ENCODE measurements at regions not wholly inside any gene's neighbourhood (a gene's known extent, or its start where the extent isn't known, plus 50 kb on each side); places are given as distances from the start of the nearest gene placed in this dataset.

- ATAC-seq (ENCODE audit: insufficient number of reproducible peaks, low FRiP score, low read depth) (no peak), DNase-seq (ENCODE audit: low spot score) (no peak)
- no peaks in the 10 kb centered on the region for H3K36me3 ChIP-seq
- no peaks in the 10 kb centered on the region for H3K27me3 ChIP-seq (replicated peaks; ENCODE audit: insufficient read depth)
- peak overlapping the region; percentile 37 to 80 for H3K27ac ChIP-seq
- TF ChIP-seq, protein P1, sequence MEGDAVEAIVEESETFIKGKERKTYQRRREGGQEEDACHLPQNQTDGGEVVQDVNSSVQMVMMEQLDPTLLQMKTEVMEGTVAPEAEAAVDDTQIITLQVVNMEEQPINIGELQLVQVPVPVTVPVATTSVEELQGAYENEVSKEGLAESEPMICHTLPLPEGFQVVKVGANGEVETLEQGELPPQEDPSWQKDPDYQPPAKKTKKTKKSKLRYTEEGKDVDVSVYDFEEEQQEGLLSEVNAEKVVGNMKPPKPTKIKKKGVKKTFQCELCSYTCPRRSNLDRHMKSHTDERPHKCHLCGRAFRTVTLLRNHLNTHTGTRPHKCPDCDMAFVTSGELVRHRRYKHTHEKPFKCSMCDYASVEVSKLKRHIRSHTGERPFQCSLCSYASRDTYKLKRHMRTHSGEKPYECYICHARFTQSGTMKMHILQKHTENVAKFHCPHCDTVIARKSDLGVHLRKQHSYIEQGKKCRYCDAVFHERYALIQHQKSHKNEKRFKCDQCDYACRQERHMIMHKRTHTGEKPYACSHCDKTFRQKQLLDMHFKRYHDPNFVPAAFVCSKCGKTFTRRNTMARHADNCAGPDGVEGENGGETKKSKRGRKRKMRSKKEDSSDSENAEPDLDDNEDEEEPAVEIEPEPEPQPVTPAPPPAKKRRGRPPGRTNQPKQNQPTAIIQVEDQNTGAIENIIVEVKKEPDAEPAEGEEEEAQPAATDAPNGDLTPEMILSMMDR (IDR thresholded peaks at IDR 0.05), result no peak
- no peaks in the 10 kb centered on the region for H3K9me3 ChIP-seq
- H3K4me3 ChIP-seq, result peak overlapping the region; percentile 87
- peaks cover 5 to 22% of the 10 kb centered on the region in 2 donors for H3K4me1 ChIP-seq (ENCODE audit: control insufficient read depth in 1 of 2, low read depth in 2 of 2)
Measured at GRCh38 chr6:21666853-21667681, 73.5 kb downstream of the SOX4 start.

DNA sequence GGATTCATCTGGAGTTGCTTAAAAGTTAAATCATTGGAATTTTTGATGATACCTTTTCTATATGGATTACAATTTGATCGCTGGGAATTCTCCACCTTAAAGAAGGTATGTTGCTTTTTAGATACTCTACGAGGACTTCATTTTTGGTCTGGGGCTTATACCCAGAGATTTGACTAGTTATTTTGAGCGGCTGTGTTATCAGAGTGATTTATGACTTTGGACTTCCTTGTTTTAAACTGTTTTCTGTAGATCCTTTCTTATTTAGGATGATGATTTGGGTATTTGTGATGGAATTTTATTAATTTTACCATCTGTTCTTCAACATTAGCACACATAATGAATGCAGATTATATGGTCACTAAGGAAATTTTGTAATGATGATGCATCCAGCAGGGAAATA lies 75.2 kb downstream of the SOX4 start:
- H3K4me3 ChIP-seq, result peak overlapping the region; percentile 87
- peaks cover 5 to 22% of the 10 kb centered on the region in 2 donors for H3K4me1 ChIP-seq (ENCODE audit: control insufficient read depth in 1 of 2, low read depth in 2 of 2)
- no peaks in the 10 kb centered on the region for H3K36me3 ChIP-seq
- TF ChIP-seq, protein P1 (IDR thresholded peaks at IDR 0.05), result no peak
- DNase-seq (ENCODE audit: low spot score) (no peak), ATAC-seq (ENCODE audit: insufficient number of reproducible peaks, low FRiP score, low read depth) (no peak)
- peak overlapping the region in 1 of 2 donors; percentile 80 for H3K27ac ChIP-seq
- H3K27me3 ChIP-seq (replicated peaks; ENCODE audit: insufficient read depth), result no peaks in the 10 kb centered on the region
- no peaks in the 10 kb centered on the region for H3K9me3 ChIP-seq

DNA sequence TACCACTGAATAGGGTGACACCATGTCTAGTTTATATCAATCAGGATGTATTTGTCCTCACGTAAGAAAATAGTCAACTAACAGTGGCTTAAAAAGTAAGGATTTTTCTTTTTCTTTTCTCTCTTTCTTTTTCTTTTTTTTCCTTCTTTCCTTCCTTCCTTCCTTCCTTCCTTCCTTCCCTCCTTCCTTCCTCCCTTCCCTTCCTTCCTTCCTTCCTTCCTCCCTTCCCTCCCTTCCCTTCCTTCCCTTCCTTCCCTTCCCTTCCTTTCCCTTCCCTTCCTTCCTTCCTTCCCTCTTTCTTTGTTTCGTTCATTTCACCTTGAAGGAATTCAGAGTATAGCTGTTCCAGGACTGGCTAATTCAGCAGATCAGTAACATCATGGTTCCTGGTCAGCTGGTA lies 83.2 kb downstream of the SOX4 start:
- Histone ChIP-seq H3K9me3 (no peaks in the 10 kb centered on the region), H3K36me3 (no peaks in the 10 kb centered on the region), H3K4me1 (ENCODE audit: control insufficient read depth in 1 of 2, low read depth in 2 of 2) (peaks cover 3 to 25% of the 10 kb centered on the region in 2 donors), H3K27ac (no peak overlapping the region), H3K27me3 (replicated peaks; ENCODE audit: insufficient read depth) (no peaks in the 10 kb centered on the region), H3K4me3 (no peak overlapping the region)
- no peak for ATAC-seq (ENCODE audit: insufficient number of reproducible peaks, low FRiP score, low read depth)
- TF ChIP-seq, protein P1 (IDR thresholded peaks at IDR 0.05), result no peak
- DNase-seq (ENCODE audit: low spot score), result no peak

GRCh38 chr6:21678990-21679389 lies 85.4 kb downstream of the SOX4 start:
- no peaks in the 10 kb centered on the region for H3K27me3 ChIP-seq (replicated peaks; ENCODE audit: insufficient read depth)
- no peaks in the 10 kb centered on the region for H3K9me3 ChIP-seq
- peaks cover 3 to 25% of the 10 kb centered on the region in 2 donors for H3K4me1 ChIP-seq (ENCODE audit: control insufficient read depth in 1 of 2, low read depth in 2 of 2)
- no peaks in the 10 kb centered on the region for H3K36me3 ChIP-seq
- TF ChIP-seq, protein P1 (IDR thresholded peaks at IDR 0.05), result no peak
- H3K4me3 ChIP-seq, result no peak overlapping the region
- DNase-seq (ENCODE audit: low spot score), result no peak
- no peak for ATAC-seq (ENCODE audit: insufficient number of reproducible peaks, low FRiP score, low read depth)
- H3K27ac ChIP-seq, result peak overlapping the region; percentile 79 to 90

GRCh38 chr6:21679761-21680265 lies 86.3 kb downstream of the SOX4 start:
- Histone ChIP-seq H3K36me3 (no peaks in the 10 kb centered on the region), H3K27ac (peak overlapping the region; percentile 79 to 90), H3K9me3 (no peaks in the 10 kb centered on the region), H3K27me3 (replicated peaks; ENCODE audit: insufficient read depth) (no peaks in the 10 kb centered on the region), H3K4me3 (peak overlapping the region; percentile 43), H3K4me1 (ENCODE audit: control insufficient read depth in 1 of 2, low read depth in 2 of 2) (peaks cover 3 to 30% of the 10 kb centered on the region in 2 donors)
- ATAC-seq (ENCODE audit: insufficient number of reproducible peaks, low FRiP score, low read depth) (peak; percentile 93), DNase-seq (ENCODE audit: low spot score) (no peak)
- TF ChIP-seq, protein P1 (IDR thresholded peaks at IDR 0.05), result no peak
